ENCODE measurements at regions not wholly inside any gene's neighbourhood (a gene's known extent, or its start where the extent isn't known, plus 50 kb on each side); places are given as distances from the start of the nearest gene placed in this dataset.

GRCh38 chr1:30087465-30087864, 635.9 kb downstream of the MATN1 start:
- H3K9me3 Mint-ChIP-seq (ENCODE audit: unreplicated experiment): peaks cover 10% of the 10 kb centered on the region
- H3K4me3 Mint-ChIP-seq (ENCODE audit: unreplicated experiment): no peak overlapping the region
- Histone ChIP-seq H3K9me3 (no peaks in the 10 kb centered on the region), H3K36me3 (ENCODE audit: control insufficient read depth, insufficient read depth, low read length) (no peaks in the 10 kb centered on the region), H3K4me1 (no peaks in the 10 kb centered on the region), H3K27me3 (replicated peaks; ENCODE audit: control insufficient read depth, insufficient read depth, low read length) (no peaks in the 10 kb centered on the region), H3K4me3 (ENCODE audit: low read depth, low read length) (no peak overlapping the region)
- no peaks in the 10 kb centered on the region for H3K36me3 Mint-ChIP-seq (ENCODE audit: insufficient read depth, unreplicated experiment)
- no peaks in the 10 kb centered on the region for H3K27me3 Mint-ChIP-seq (ENCODE audit: insufficient read depth, unreplicated experiment)
- DNase-seq: no peak
- BruUV-seq (replicated peaks): no TSS peak
- ChIA-PET CTCF (no interaction called here), POLR2A (no interaction called here)
- intact Hi-C loops (cut with micrococcal nuclease; ENCODE audit: unreplicated experiment): no loop called here
- H3K4me1 Mint-ChIP-seq (ENCODE audit: low read depth, unreplicated experiment): no peaks in the 10 kb centered on the region
- TF ChIP-seq CTCF (IDR thresholded peaks at IDR 0.05; ENCODE audit: insufficient read depth in 1 of 2, low read depth in 1 of 2, low read length in 1 of 2, severe bottlenecking in 1 of 2, unreplicated experiment in 1 of 2): no peak
- H3K27ac Mint-ChIP-seq (ENCODE audit: unreplicated experiment): no peak overlapping the region

- no peaks in the 10 kb centered on the region for H3K27me3 ChIP-seq (replicated peaks; ENCODE audit: control insufficient read depth, insufficient read depth, low read length)
- Mint-ChIP-seq H3K9me3 (ENCODE audit: unreplicated experiment) (no peaks in the 10 kb centered on the region), H3K36me3 (ENCODE audit: insufficient read depth, unreplicated experiment) (no peaks in the 10 kb centered on the region), H3K4me3 (ENCODE audit: unreplicated experiment) (no peak overlapping the region), H3K27me3 (ENCODE audit: insufficient read depth, unreplicated experiment) (no peaks in the 10 kb centered on the region), H3K27ac (ENCODE audit: unreplicated experiment) (no peak overlapping the region), H3K4me1 (ENCODE audit: low read depth, unreplicated experiment) (no peaks in the 10 kb centered on the region)
- ChIA-PET CTCF (interaction anchor here (0.6 kb wide), 1 partner anchor 1350 kb away, joined by 4 read pairs; no protein-coding TSS in a partner anchor), POLR2A (no interaction called here)
- no peaks in the 10 kb centered on the region for H3K36me3 ChIP-seq (ENCODE audit: control insufficient read depth, insufficient read depth, low read length)
- no peaks in the 10 kb centered on the region for H3K4me1 ChIP-seq
- no peak overlapping the region for H3K4me3 ChIP-seq (ENCODE audit: low read depth, low read length)
- no peaks in the 10 kb centered on the region for H3K9me3 ChIP-seq
- DNase-seq: peak in 1 of 2 experiments; percentile 3
- BruUV-seq (replicated peaks): no TSS peak
- intact Hi-C loops (cut with micrococcal nuclease; ENCODE audit: unreplicated experiment): no loop called here
- no peak for TF ChIP-seq CTCF (IDR thresholded peaks at IDR 0.05; ENCODE audit: insufficient read depth in 1 of 2, low read depth in 1 of 2, low read length in 1 of 2, severe bottlenecking in 1 of 2, unreplicated experiment in 1 of 2)
Measured at GRCh38 chr1:30085811-30086770, 637.3 kb downstream of the MATN1 start.

GRCh38 chr1:30084909-30085571, 638.3 kb downstream of the MATN1 start:
- Histone ChIP-seq H3K4me3 (ENCODE audit: low read depth, low read length) (no peak overlapping the region), H3K36me3 (ENCODE audit: control insufficient read depth, insufficient read depth, low read length) (no peaks in the 10 kb centered on the region), H3K9me3 (no peaks in the 10 kb centered on the region), H3K4me1 (no peaks in the 10 kb centered on the region), H3K27me3 (replicated peaks; ENCODE audit: control insufficient read depth, insufficient read depth, low read length) (no peaks in the 10 kb centered on the region)
- intact Hi-C loops (cut with micrococcal nuclease; ENCODE audit: unreplicated experiment): no loop called here
- ChIA-PET POLR2A (no interaction called here), CTCF (no interaction called here)
- H3K27me3 Mint-ChIP-seq (ENCODE audit: insufficient read depth, unreplicated experiment): no peaks in the 10 kb centered on the region
- H3K36me3 Mint-ChIP-seq (ENCODE audit: insufficient read depth, unreplicated experiment): no peaks in the 10 kb centered on the region
- no TSS peak for BruUV-seq (replicated peaks)
- H3K9me3 Mint-ChIP-seq (ENCODE audit: unreplicated experiment): no peaks in the 10 kb centered on the region
- TF ChIP-seq CTCF (IDR thresholded peaks at IDR 0.05; ENCODE audit: insufficient read depth in 1 of 2, low read depth in 1 of 2, low read length in 1 of 2, severe bottlenecking in 1 of 2, unreplicated experiment in 1 of 2): no peak
- no peak overlapping the region for H3K4me3 Mint-ChIP-seq (ENCODE audit: unreplicated experiment)
- no peak overlapping the region for H3K27ac Mint-ChIP-seq (ENCODE audit: unreplicated experiment)
- no peak for DNase-seq
- H3K4me1 Mint-ChIP-seq (ENCODE audit: low read depth, unreplicated experiment): no peaks in the 10 kb centered on the region
